SU-DHL-6 (cell line): ENCODE measurements at regions not wholly inside any gene's neighbourhood (a gene's known extent, or its start where the extent isn't known, plus 50 kb on each side); places are given as distances from the start of the nearest gene placed in this dataset.

Source experiments
- EZH2phosphoT487 ChIP-seq: fragments of 200-600 bp; sonication (generic), shearing (Covaris generic); conservative IDR thresholded peaks from 2 replicates; pipeline ENCODE4 v1.6.1; 2018; ENCODE audit warnings: mild to moderate bottlenecking, antibody characterized with exemption, low read length, moderate library complexity, mixed read lengths
- TF ChIP-seq, protein P1 (sequence below): fragments of 200-600 bp; sonication (generic); IDR thresholded peaks from one replicate; pipeline ENCODE4 v1.5.1; 2017; ENCODE audit warnings: antibody characterized with exemption, mild to moderate bottlenecking, low read length, moderate library complexity; ENCODE audit not compliant: insufficient read depth, poor library complexity, severe bottlenecking

DNA sequence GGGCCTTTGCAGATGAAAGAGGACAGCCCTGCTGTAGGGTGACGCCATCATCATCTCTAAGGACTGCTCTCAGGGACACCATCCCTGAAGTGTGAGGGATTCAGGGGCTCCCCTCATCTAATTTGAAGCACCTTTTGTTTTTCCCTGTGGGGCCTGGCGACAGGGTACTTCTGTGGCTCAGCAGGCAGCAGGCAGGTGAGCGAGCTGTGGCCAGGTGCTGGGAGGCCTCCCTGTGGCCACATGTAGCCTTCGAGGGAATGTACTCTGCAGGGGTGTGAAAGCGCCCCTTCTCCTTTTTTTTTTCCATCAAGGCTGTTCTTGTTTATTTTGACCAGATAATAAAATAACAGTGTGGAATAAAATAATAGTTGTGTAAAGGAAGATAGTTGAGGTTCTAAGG lies 118.2 kb upstream of the DPP6 start:
- TF ChIP-seq, protein P1, sequence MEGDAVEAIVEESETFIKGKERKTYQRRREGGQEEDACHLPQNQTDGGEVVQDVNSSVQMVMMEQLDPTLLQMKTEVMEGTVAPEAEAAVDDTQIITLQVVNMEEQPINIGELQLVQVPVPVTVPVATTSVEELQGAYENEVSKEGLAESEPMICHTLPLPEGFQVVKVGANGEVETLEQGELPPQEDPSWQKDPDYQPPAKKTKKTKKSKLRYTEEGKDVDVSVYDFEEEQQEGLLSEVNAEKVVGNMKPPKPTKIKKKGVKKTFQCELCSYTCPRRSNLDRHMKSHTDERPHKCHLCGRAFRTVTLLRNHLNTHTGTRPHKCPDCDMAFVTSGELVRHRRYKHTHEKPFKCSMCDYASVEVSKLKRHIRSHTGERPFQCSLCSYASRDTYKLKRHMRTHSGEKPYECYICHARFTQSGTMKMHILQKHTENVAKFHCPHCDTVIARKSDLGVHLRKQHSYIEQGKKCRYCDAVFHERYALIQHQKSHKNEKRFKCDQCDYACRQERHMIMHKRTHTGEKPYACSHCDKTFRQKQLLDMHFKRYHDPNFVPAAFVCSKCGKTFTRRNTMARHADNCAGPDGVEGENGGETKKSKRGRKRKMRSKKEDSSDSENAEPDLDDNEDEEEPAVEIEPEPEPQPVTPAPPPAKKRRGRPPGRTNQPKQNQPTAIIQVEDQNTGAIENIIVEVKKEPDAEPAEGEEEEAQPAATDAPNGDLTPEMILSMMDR, result no peak
- no peak for TF ChIP-seq EZH2phosphoT487
